SK-N-SH treated with all-trans-retinoic acid at 6 μM for 48 hours (cell line): ENCODE measurements at regions not wholly inside any gene's neighbourhood (a gene's known extent, or its start where the extent isn't known, plus 50 kb on each side); places are given as distances from the start of the nearest gene placed in this dataset.

Experiments used
- ISL1 ChIP-seq: fragments of 250-450 bp; sonication (Bioruptor Pico); IDR thresholded peaks from 2 replicates; pipeline ENCODE4 v2.1.2; 2022; ENCODE audit warnings: mild to moderate bottlenecking, moderate library complexity
- PPARA ChIP-seq: fragments of 250-450 bp; sonication (Bioruptor Pico); IDR thresholded peaks from 2 replicates; pipeline ENCODE4 v1.5.0; 2020; ENCODE audit warnings: mild to moderate bottlenecking, borderline replicate concordance
- RARB ChIP-seq: fragments of 250-450 bp; sonication (Bioruptor Pico); IDR thresholded peaks from 2 replicates; pipeline ENCODE4 v1.8.0; 2021; ENCODE audit warnings: mild to moderate bottlenecking, moderate library complexity
- SNAI2 ChIP-seq: fragments of 250-450 bp; sonication (Bioruptor Pico); IDR thresholded peaks from 2 replicates; pipeline ENCODE4 v1.5.0; 2020; ENCODE audit warnings: mild to moderate bottlenecking, moderate library complexity
- TOX ChIP-seq: fragments of 250-450 bp; sonication (Bioruptor Pico); IDR thresholded peaks from 2 replicates; pipeline ENCODE4 v1.8.0; 2021; ENCODE audit warnings: mild to moderate bottlenecking, moderate library complexity, borderline replicate concordance
- ZNF565 ChIP-seq: fragments of 450-650 bp; formaldehyde crosslinking; conservative IDR thresholded peaks from 2 replicates; pipeline ENCODE4 v1.5.0; 2020; ENCODE audit warnings: low read depth, mild to moderate bottlenecking, moderate library complexity
- ZNF70 ChIP-seq: fragments of 450-650 bp; formaldehyde crosslinking; IDR thresholded peaks from 2 replicates; pipeline ENCODE4 v1.5.0; 2020; ENCODE audit warnings: mild to moderate bottlenecking, moderate library complexity
- TF ChIP-seq, protein P1 (sequence below): fragments of 250-450 bp; sonication (Bioruptor Pico); IDR thresholded peaks from 2 replicates; pipeline ENCODE4 v1.8.0; 2020; ENCODE audit warnings: mild to moderate bottlenecking, moderate library complexity, borderline replicate concordance
- TF ChIP-seq, protein P2 (sequence below): fragments of 250-450 bp; sonication (Bioruptor Pico); IDR thresholded peaks from 2 replicates; pipeline ENCODE4 v1.8.0; 2021; ENCODE audit warnings: low read depth, mild to moderate bottlenecking, moderate library complexity, borderline replicate concordance

DNA sequence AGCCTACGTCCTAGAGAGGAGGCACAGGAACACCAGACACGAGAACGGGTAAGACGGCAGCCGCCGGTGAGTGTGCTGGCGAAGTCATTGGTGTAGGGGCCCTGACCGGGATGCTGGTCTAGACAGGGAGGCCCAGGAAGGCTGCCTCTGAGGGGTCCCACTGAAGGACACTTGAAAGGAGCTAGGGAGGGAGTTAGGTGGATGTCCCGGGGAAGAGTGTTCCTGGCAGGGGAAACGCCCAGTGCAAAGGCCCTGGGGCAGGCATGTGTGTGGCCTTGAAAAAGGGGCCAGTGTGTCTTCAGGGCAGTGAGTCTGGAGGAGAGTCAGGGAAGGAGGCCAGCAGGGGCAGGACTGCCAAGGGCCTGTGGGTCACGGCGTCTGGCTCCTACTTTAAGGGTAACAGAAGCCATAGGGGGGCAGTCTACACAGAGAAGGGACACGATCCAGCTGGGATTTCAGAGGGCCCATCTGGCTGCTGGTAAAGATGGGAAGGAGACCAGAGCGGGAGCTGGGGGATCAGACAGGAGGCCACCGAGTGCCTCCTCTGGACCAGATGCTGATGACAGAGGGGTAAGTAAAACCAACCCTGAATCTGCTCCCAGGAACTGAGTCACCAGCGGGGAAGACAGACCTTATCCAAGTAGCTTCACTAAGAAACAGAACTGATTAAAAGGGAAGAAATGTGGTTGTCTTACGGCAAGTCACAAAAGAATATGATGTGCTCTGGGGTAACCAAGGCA, 115.9 kb downstream of the LITAF start:
- TF ChIP-seq RARB, result no peak
- TF ChIP-seq ZNF565 (CRISPR knock-in tag), result no peak
- TF ChIP-seq SNAI2 (CRISPR knock-in tag), result no peak
- TF ChIP-seq ZNF70, result no peak
- no peak for TF ChIP-seq PPARA (CRISPR knock-in tag)
- TF ChIP-seq TOX (CRISPR knock-in tag), result no peak
- TF ChIP-seq ISL1 (CRISPR knock-in tag), result no peak
- TF ChIP-seq, protein P1, sequence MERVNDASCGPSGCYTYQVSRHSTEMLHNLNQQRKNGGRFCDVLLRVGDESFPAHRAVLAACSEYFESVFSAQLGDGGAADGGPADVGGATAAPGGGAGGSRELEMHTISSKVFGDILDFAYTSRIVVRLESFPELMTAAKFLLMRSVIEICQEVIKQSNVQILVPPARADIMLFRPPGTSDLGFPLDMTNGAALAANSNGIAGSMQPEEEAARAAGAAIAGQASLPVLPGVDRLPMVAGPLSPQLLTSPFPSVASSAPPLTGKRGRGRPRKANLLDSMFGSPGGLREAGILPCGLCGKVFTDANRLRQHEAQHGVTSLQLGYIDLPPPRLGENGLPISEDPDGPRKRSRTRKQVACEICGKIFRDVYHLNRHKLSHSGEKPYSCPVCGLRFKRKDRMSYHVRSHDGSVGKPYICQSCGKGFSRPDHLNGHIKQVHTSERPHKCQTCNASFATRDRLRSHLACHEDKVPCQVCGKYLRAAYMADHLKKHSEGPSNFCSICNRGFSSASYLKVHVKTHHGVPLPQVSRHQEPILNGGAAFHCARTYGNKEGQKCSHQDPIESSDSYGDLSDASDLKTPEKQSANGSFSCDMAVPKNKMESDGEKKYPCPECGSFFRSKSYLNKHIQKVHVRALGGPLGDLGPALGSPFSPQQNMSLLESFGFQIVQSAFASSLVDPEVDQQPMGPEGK (CRISPR knock-in tag), result no peak
- TF ChIP-seq, protein P2, sequence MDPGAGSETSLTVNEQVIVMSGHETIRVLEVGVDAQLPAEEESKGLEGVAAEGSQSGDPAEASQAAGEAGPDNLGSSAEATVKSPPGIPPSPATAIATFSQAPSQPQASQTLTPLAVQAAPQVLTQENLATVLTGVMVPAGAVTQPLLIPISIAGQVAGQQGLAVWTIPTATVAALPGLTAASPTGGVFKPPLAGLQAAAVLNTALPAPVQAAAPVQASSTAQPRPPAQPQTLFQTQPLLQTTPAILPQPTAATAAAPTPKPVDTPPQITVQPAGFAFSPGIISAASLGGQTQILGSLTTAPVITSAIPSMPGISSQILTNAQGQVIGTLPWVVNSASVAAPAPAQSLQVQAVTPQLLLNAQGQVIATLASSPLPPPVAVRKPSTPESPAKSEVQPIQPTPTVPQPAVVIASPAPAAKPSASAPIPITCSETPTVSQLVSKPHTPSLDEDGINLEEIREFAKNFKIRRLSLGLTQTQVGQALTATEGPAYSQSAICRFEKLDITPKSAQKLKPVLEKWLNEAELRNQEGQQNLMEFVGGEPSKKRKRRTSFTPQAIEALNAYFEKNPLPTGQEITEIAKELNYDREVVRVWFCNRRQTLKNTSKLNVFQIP, result no peak
